OCI-LY3 (cell line): ENCODE measurements at regions not wholly inside any gene's neighbourhood (a gene's known extent, or its start where the extent isn't known, plus 50 kb on each side); places are given as distances from the start of the nearest gene placed in this dataset.

Experiments used
- H2AFZ ChIP-seq: fragments of 200-600, 300-600 bp; shearing (Covaris generic); 2 replicates; pipeline ENCODE4 v1.6.0; 2014; ENCODE audit warnings: antibody characterized with exemption, low read depth, low read length
- H3K27ac ChIP-seq: fragments of 200-600, 300-600 bp; sonication (generic); 2 replicates; pipeline ENCODE4 v1.5.1; 2014; ENCODE audit warnings: mild to moderate bottlenecking, low read length, moderate library complexity, mixed read lengths
- H3K27me3 ChIP-seq: fragments of 200-600, 300-600 bp; sonication (generic); 2 replicates; pipeline ENCODE4 v1.6.1; 2014; ENCODE audit warnings: low read depth, low read length, mixed read lengths
- H3K36me3 ChIP-seq: fragments of 200-600, 300-600 bp; sonication (generic); replicated peaks from 2 replicates; pipeline ENCODE3; 2014; ENCODE audit warnings: low read depth, low read length, mixed read lengths
- H3K4me1 ChIP-seq: fragments of 300-600, 200-600 bp; sonication (generic); 2 replicates; pipeline ENCODE4 v1.6.1; 2014; ENCODE audit warnings: low read length, mixed read lengths
- H3K4me2 ChIP-seq: fragments of 200-600, 300-600 bp; sonication (generic); 2 replicates; pipeline ENCODE4 v1.6.1; 2014; ENCODE audit warnings: low read length, mixed read lengths
- H3K4me3 ChIP-seq: fragments of 300-600, 200-600 bp; sonication (generic); 2 replicates; pipeline ENCODE4 v1.5.1; 2014; ENCODE audit warnings: antibody characterized with exemption, mild to moderate bottlenecking, low read length, moderate library complexity
- H3K79me2 ChIP-seq: fragments of 300-600, 200-600 bp; shearing (Covaris generic); 2 replicates; pipeline ENCODE4 v1.6.1; 2014; ENCODE audit warnings: mild to moderate bottlenecking, low read length, mixed read lengths
- H3K9ac ChIP-seq: fragments of 300-600, 200-600 bp; shearing (Covaris generic); 2 replicates; pipeline ENCODE4 v1.6.0; 2014; ENCODE audit warnings: mild to moderate bottlenecking, low read length, moderate library complexity
- H3K9me3 ChIP-seq: fragments of 200-600, 300-600 bp; shearing (Covaris generic); 2 replicates; pipeline ENCODE4 v1.6.1; 2014; ENCODE audit warnings: low read length, mixed read lengths; ENCODE audit not compliant: insufficient read depth
- H4K20me1 ChIP-seq: fragments of 200-600, 300-600 bp; sonication (generic); 2 replicates; pipeline ENCODE4 v1.6.1; 2016; ENCODE audit warnings: low read length, mixed read lengths; ENCODE audit not compliant: insufficient read depth
- CTCF ChIP-seq: fragments of 200-600, 300-600 bp; sonication (generic); IDR thresholded peaks from 2 replicates; pipeline ENCODE4 v1.5.1; 2014; ENCODE audit warnings: antibody characterized with exemption, low read length, low read depth
- EZH2phosphoT487 ChIP-seq: fragments of 200-600 bp; shearing (Covaris generic); IDR thresholded peaks from 2 replicates; pipeline ENCODE4 v1.6.1; 2018; ENCODE audit warnings: antibody characterized with exemption, mixed run types, low read depth

GRCh38 chr6:30828027-30828962 lies 56.0 kb upstream of the DDR1 start:
- no peak overlapping the region for H3K9ac ChIP-seq
- peaks cover 26% of the 10 kb centered on the region for H3K27me3 ChIP-seq
- TF ChIP-seq EZH2phosphoT487 = no peak
- peak; percentile 79 for TF ChIP-seq CTCF
- no peaks in the 10 kb centered on the region for H3K9me3 ChIP-seq
- H2AFZ ChIP-seq = no peak overlapping the region; the same call in 1 of the 2 replicates
- H3K79me2 ChIP-seq = no peaks in the 10 kb centered on the region
- no peak overlapping the region for H3K27ac ChIP-seq
- H3K4me3 ChIP-seq = no peak overlapping the region
- no peaks in the 10 kb centered on the region for H3K36me3 ChIP-seq
- H3K4me2 ChIP-seq = no peak overlapping the region; the same call in 1 of the 2 replicates
- no peaks in the 10 kb centered on the region for H4K20me1 ChIP-seq
- peaks cover 36% of the 10 kb centered on the region for H3K4me1 ChIP-seq

GRCh38 chr6:30826961-30827342 lies 57.4 kb upstream of the DDR1 start:
- H3K4me2 ChIP-seq = no peak overlapping the region
- H3K4me3 ChIP-seq = no peak overlapping the region
- TF ChIP-seq EZH2phosphoT487 = no peak
- no peak for TF ChIP-seq CTCF
- H3K27ac ChIP-seq = no peak overlapping the region
- H3K9ac ChIP-seq = no peak overlapping the region
- no peaks in the 10 kb centered on the region for H3K9me3 ChIP-seq
- H4K20me1 ChIP-seq = no peaks in the 10 kb centered on the region
- H2AFZ ChIP-seq = no peak overlapping the region
- H3K4me1 ChIP-seq = peaks cover 49% of the 10 kb centered on the region
- H3K79me2 ChIP-seq = no peaks in the 10 kb centered on the region
- no peaks in the 10 kb centered on the region for H3K36me3 ChIP-seq
- peaks cover 23% of the 10 kb centered on the region for H3K27me3 ChIP-seq

- TF ChIP-seq CTCF (no peak), EZH2phosphoT487 (no peak)
- Histone ChIP-seq H3K27ac (no peak overlapping the region), H4K20me1 (no peaks in the 10 kb centered on the region), H3K9me3 (no peaks in the 10 kb centered on the region), H3K36me3 (no peaks in the 10 kb centered on the region), H3K27me3 (peaks cover 18% of the 10 kb centered on the region), H3K4me3 (no peak overlapping the region), H2AFZ (no peak overlapping the region), H3K9ac (no peak overlapping the region), H3K4me2 (no peak overlapping the region), H3K79me2 (no peaks in the 10 kb centered on the region), H3K4me1 (peaks cover 46% of the 10 kb centered on the region)
These were observed 59.6 kb upstream of the DDR1 start for GRCh38 chr6:30824698-30825097.

GRCh38 chr6:30823534-30823865 lies 60.8 kb upstream of the DDR1 start:
- no peak for TF ChIP-seq CTCF

More at GRCh38 chr6:30823534-30823865, 60.8 kb upstream of the DDR1 start:
- Histone ChIP-seq H3K27ac (no peak overlapping the region), H3K9me3 (no peaks in the 10 kb centered on the region), H3K9ac (no peak overlapping the region), H3K4me1 (peaks cover 42% of the 10 kb centered on the region), H3K36me3 (no peaks in the 10 kb centered on the region), H3K79me2 (no peaks in the 10 kb centered on the region), H4K20me1 (no peaks in the 10 kb centered on the region), H3K27me3 (peaks cover 18% of the 10 kb centered on the region), H2AFZ (no peak overlapping the region), H3K4me3 (no peak overlapping the region), H3K4me2 (no peak overlapping the region)
